Activated CD4-positive, CD25-positive, alpha-beta regulatory T cell (primary cell): ENCODE measurements at regions not wholly inside any gene's neighbourhood (a gene's known extent, or its start where the extent isn't known, plus 50 kb on each side); places are given as distances from the start of the nearest gene placed in this dataset.

ENCODE experiments used
- DNase-seq, 4 experiments: peaks; one replicate each; lab custom pipeline; 2025; lab: John Stamatoyannopoulos, UW

- DNase-seq: no peak
Measured at GRCh38 chr5:107263387-107264018, 407.2 kb downstream of the EFNA5 start.

GRCh38 chr5:107257885-107258520 is 412.7 kb downstream of the EFNA5 start:
- no peak for DNase-seq

GRCh38 chr5:107254902-107255234 is 415.9 kb downstream of the EFNA5 start:
- DNase-seq: no peak

GRCh38 chr5:107254214-107254901 is 416.4 kb downstream of the EFNA5 start:
- no peak for DNase-seq

GRCh38 chr5:107253246-107253645 is 417.5 kb downstream of the EFNA5 start:
- no peak for DNase-seq

- no peak for DNase-seq
Measured at GRCh38 chr5:107251151-107251550, 419.6 kb downstream of the EFNA5 start.

- DNase-seq: peak in 1 of 4 experiments; percentile 1
Measured at GRCh38 chr5:107248066-107248695, 422.6 kb downstream of the EFNA5 start.

- no peak for DNase-seq
Measured at GRCh38 chr5:107247427-107247826, 423.3 kb downstream of the EFNA5 start.

- DNase-seq: no peak
Measured at GRCh38 chr5:107243220-107243579, 427.5 kb downstream of the EFNA5 start.

- DNase-seq: no peak
Measured at GRCh38 chr5:107242411-107243219, 428.1 kb downstream of the EFNA5 start.

- DNase-seq: no peak
Measured at GRCh38 chr5:107241841-107242240, 428.9 kb downstream of the EFNA5 start.

- no peak for DNase-seq
Measured at GRCh38 chr5:107235167-107235566, 435.6 kb downstream of the EFNA5 start.

- no peak for DNase-seq
Measured at GRCh38 chr5:107232788-107233187, 437.9 kb downstream of the EFNA5 start.

GRCh38 chr5:107232293-107232692 is 438.4 kb downstream of the EFNA5 start:
- DNase-seq: no peak

GRCh38 chr5:107231191-107231590 is 439.5 kb downstream of the EFNA5 start:
- DNase-seq: no peak

- no peak for DNase-seq
Measured at GRCh38 chr5:107230367-107230766, 440.4 kb downstream of the EFNA5 start.

- DNase-seq: no peak
Measured at GRCh38 chr5:107228226-107228625, 442.5 kb downstream of the EFNA5 start.

- DNase-seq: no peak
Measured at GRCh38 chr5:107224272-107224671, 446.5 kb downstream of the EFNA5 start.

GRCh38 chr5:107223066-107223465 is 447.7 kb downstream of the EFNA5 start:
- DNase-seq: no peak

- no peak for DNase-seq
Measured at GRCh38 chr5:107219993-107220392, 450.7 kb downstream of the EFNA5 start.

GRCh38 chr5:107218457-107219193 is 452.1 kb downstream of the EFNA5 start:
- no peak for DNase-seq
